Stimulated activated CD8-positive, alpha-beta memory T cell treated with anti-CD3 and anti-CD28 coated beads, Interleukin-12 subunit alpha, Interleukin-12 subunit beta, amount 100 ng/mL, for 4 hours (primary cell): ENCODE measurements at regions not wholly inside any gene's neighbourhood (a gene's known extent, or its start where the extent isn't known, plus 50 kb on each side); places are given as distances from the start of the nearest gene placed in this dataset.

Experiments
- DNase-seq: peaks from one replicate; pipeline ENCODE4 v3.0.0-alpha.2; 2020; ENCODE audit warnings: low read depth

GRCh38 chr2:144683107-144683753, 163.3 kb upstream of the ZEB2 start:
- no peak for DNase-seq

GRCh38 chr2:144682248-144682647, 162.3 kb upstream of the ZEB2 start:
- no peak for DNase-seq

GRCh38 chr2:144681389-144681788, 161.5 kb upstream of the ZEB2 start:
- no peak for DNase-seq

- DNase-seq: no peak
These were observed 160.0 kb upstream of the ZEB2 start for GRCh38 chr2:144679942-144680341.

GRCh38 chr2:144678736-144679135, 158.8 kb upstream of the ZEB2 start:
- DNase-seq: no peak

GRCh38 chr2:144675731-144676130, 155.8 kb upstream of the ZEB2 start:
- DNase-seq: no peak

GRCh38 chr2:144675331-144675730, 155.4 kb upstream of the ZEB2 start:
- no peak for DNase-seq

- no peak for DNase-seq
These were observed 154.2 kb upstream of the ZEB2 start for GRCh38 chr2:144674071-144674470.

- DNase-seq: no peak
These were observed 153.5 kb upstream of the ZEB2 start for GRCh38 chr2:144673456-144673855.

- DNase-seq: no peak
These were observed 152.0 kb upstream of the ZEB2 start for GRCh38 chr2:144671695-144672455.

- no peak for DNase-seq
These were observed 150.8 kb upstream of the ZEB2 start for GRCh38 chr2:144670738-144671137.

GRCh38 chr2:144670080-144670479, 150.2 kb upstream of the ZEB2 start:
- no peak for DNase-seq

GRCh38 chr2:144669196-144669987, 149.5 kb upstream of the ZEB2 start:
- DNase-seq: no peak

GRCh38 chr2:144668493-144669110, 148.7 kb upstream of the ZEB2 start:
- DNase-seq: no peak

- DNase-seq: no peak
These were observed 146.1 kb upstream of the ZEB2 start for GRCh38 chr2:144666032-144666431.

- DNase-seq: no peak
These were observed 143.3 kb upstream of the ZEB2 start for GRCh38 chr2:144663207-144663606.

GRCh38 chr2:144660518-144661316, 140.8 kb upstream of the ZEB2 start:
- DNase-seq: no peak

GRCh38 chr2:144659731-144660275, 139.9 kb upstream of the ZEB2 start:
- DNase-seq: peak; percentile 55

GRCh38 chr2:144654523-144654922, 134.6 kb upstream of the ZEB2 start:
- no peak for DNase-seq

GRCh38 chr2:144650907-144651306, 131.0 kb upstream of the ZEB2 start:
- no peak for DNase-seq

GRCh38 chr2:144648837-144649465, 129.0 kb upstream of the ZEB2 start:
- DNase-seq: no peak
